ENCODE measurements at regions not wholly inside any gene's neighbourhood (a gene's known extent, or its start where the extent isn't known, plus 50 kb on each side); places are given as distances from the start of the nearest gene placed in this dataset.

DNA sequence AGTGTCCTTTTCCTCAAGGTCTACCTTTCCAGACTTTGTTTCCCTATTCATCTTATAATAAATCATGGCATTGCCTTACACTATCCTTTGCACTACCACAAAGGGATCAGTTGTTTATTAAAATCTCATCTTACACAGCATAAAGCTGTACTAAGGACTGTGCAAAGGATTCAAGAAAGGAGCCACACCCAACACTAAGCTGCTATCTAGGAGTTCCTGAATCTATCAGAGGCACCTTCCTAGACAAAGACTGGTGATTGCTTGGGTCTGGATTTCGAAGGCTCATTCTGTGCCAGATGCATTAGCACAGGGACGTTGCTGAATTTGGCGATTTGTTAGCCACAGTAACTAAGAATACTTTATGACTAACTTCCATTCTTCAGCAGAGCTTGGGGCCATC is 412.0 kb downstream of the NUP35 start:
- no peak overlapping the region for H3K27ac ChIP-seq
- no peaks in the 10 kb centered on the region for H3K9me3 ChIP-seq
- no peaks in the 10 kb centered on the region for H3K36me3 ChIP-seq
- intact Hi-C loops (cut with DNase I): no loop called here
- no peaks in the 10 kb centered on the region for H3K4me1 ChIP-seq
- TF ChIP-seq, protein P1, sequence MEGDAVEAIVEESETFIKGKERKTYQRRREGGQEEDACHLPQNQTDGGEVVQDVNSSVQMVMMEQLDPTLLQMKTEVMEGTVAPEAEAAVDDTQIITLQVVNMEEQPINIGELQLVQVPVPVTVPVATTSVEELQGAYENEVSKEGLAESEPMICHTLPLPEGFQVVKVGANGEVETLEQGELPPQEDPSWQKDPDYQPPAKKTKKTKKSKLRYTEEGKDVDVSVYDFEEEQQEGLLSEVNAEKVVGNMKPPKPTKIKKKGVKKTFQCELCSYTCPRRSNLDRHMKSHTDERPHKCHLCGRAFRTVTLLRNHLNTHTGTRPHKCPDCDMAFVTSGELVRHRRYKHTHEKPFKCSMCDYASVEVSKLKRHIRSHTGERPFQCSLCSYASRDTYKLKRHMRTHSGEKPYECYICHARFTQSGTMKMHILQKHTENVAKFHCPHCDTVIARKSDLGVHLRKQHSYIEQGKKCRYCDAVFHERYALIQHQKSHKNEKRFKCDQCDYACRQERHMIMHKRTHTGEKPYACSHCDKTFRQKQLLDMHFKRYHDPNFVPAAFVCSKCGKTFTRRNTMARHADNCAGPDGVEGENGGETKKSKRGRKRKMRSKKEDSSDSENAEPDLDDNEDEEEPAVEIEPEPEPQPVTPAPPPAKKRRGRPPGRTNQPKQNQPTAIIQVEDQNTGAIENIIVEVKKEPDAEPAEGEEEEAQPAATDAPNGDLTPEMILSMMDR (IDR thresholded peaks at IDR 0.05): no peak
- no peak for TF ChIP-seq POLR2A (IDR thresholded peaks at IDR 0.05)
- TF ChIP-seq POLR2AphosphoS5 (IDR thresholded peaks at IDR 0.05; ENCODE audit: insufficient read depth in 1 of 2, low read depth in 1 of 2): no peak
- H3K4me3 ChIP-seq: no peak overlapping the region
- DNase-seq (ENCODE audit: extremely low spot score in 2 of 2): no peak
- no peaks in the 10 kb centered on the region for H3K27me3 ChIP-seq

DNA sequence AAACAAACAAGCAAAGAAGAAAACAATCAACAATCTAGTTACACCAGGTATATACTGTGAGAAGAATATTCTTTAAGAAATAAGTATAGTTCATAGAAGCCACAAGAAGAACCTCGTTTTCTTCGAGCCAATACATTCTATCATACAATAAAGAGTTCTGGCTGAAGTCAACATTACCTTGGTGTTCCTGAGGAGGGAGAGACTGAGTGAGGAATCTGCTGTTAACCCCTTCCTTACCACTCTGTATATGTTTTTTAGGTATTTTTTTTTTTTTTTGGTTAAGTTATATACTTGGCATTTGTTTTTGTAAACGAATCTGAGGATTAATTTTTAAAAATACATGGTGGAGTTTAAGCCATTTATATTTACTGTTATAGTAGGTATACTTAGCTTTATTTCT is 412.5 kb downstream of the NUP35 start:
- H3K4me3 ChIP-seq: no peak overlapping the region
- no peak for DNase-seq (ENCODE audit: extremely low spot score in 2 of 2)
- no peaks in the 10 kb centered on the region for H3K36me3 ChIP-seq
- no peaks in the 10 kb centered on the region for H3K27me3 ChIP-seq
- TF ChIP-seq, protein P1 (IDR thresholded peaks at IDR 0.05): no peak
- no peak for TF ChIP-seq POLR2A (IDR thresholded peaks at IDR 0.05)
- TF ChIP-seq POLR2AphosphoS5 (IDR thresholded peaks at IDR 0.05; ENCODE audit: insufficient read depth in 1 of 2, low read depth in 1 of 2): no peak
- H3K9me3 ChIP-seq: no peaks in the 10 kb centered on the region
- intact Hi-C loops (cut with DNase I): no loop called here
- H3K27ac ChIP-seq: no peak overlapping the region
- H3K4me1 ChIP-seq: no peaks in the 10 kb centered on the region

DNA sequence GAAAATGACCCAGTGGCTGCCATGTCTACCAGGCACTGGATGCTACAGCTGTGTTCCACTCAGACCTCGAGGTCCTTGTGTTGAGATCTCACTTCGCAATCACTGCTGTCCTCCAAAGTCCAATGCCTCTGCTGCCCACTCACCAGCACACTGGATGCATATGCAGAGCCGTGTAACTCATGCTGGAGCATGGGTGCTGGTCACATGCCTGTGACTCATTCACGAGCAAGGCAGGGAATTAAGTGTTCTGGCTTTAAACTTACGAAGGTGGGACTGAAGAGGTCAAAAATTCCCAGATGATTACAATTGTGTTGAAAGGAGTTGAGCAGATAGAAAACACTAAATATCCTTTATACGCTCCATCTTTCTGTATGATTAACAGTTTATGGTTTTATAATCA is 417.5 kb downstream of the NUP35 start:
- H3K4me1 ChIP-seq: no peaks in the 10 kb centered on the region
- no peaks in the 10 kb centered on the region for H3K9me3 ChIP-seq
- H3K4me3 ChIP-seq: no peak overlapping the region
- no peaks in the 10 kb centered on the region for H3K27me3 ChIP-seq
- TF ChIP-seq, protein P1 (IDR thresholded peaks at IDR 0.05): no peak
- TF ChIP-seq POLR2A (IDR thresholded peaks at IDR 0.05) (no peak), POLR2AphosphoS5 (IDR thresholded peaks at IDR 0.05; ENCODE audit: insufficient read depth in 1 of 2, low read depth in 1 of 2) (no peak)
- intact Hi-C loops (cut with DNase I): no loop called here
- no peak overlapping the region for H3K27ac ChIP-seq
- no peaks in the 10 kb centered on the region for H3K36me3 ChIP-seq
- DNase-seq (ENCODE audit: extremely low spot score in 2 of 2): no peak

DNA sequence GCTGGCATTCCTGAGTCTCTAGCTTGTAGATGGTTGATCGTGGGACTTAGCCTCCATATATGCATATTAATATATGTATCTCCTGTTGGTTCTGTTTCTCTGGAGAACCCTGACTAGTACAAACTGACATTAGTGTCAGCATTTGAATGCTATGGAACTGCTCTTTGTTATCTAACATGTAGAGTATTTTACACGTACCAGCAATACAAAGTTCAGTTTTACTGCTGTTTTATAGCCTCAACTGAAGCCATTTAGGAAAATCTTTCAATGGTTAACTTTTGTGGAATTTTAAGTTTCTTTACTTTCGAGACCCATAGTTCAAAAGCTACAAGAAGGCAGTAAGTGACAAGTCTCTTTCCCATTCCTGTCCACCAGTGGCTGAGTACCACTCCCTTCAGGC is 418.4 kb downstream of the NUP35 start:
- Histone ChIP-seq H3K4me1 (no peaks in the 10 kb centered on the region), H3K9me3 (no peaks in the 10 kb centered on the region), H3K27me3 (no peaks in the 10 kb centered on the region), H3K36me3 (no peaks in the 10 kb centered on the region), H3K4me3 (no peak overlapping the region), H3K27ac (no peak overlapping the region)
- intact Hi-C loops (cut with DNase I): no loop called here
- TF ChIP-seq POLR2AphosphoS5 (IDR thresholded peaks at IDR 0.05; ENCODE audit: insufficient read depth in 1 of 2, low read depth in 1 of 2): no peak
- TF ChIP-seq POLR2A (IDR thresholded peaks at IDR 0.05): no peak
- TF ChIP-seq, protein P1 (IDR thresholded peaks at IDR 0.05): no peak
- DNase-seq (ENCODE audit: extremely low spot score in 2 of 2): no peak

DNA sequence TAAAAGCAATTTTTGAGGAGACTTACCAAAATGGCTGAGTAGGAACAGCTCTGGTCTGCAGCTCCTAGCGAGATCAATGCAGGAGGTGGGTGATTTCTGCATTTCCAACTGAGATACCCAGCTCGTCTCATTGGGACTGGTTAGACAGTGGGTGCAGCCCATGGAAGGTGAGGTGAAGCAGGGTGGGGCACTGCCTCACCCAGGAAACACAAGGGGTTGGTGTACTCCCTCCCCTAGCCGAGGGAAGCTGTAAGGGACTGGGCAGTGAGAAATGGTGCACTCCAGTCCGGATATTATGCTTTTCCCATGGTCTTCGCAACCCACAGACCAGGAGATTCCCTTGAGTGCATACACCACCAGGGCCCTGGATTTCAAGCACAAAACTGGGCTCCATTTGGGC is 419.0 kb downstream of the NUP35 start:
- H3K27me3 ChIP-seq: no peaks in the 10 kb centered on the region
- DNase-seq (ENCODE audit: extremely low spot score in 2 of 2): no peak
- H3K4me3 ChIP-seq: no peak overlapping the region
- intact Hi-C loops (cut with DNase I): no loop called here
- H3K4me1 ChIP-seq: no peaks in the 10 kb centered on the region
- no peak overlapping the region for H3K27ac ChIP-seq
- no peaks in the 10 kb centered on the region for H3K9me3 ChIP-seq
- no peaks in the 10 kb centered on the region for H3K36me3 ChIP-seq
- TF ChIP-seq, protein P1 (IDR thresholded peaks at IDR 0.05): no peak
- TF ChIP-seq POLR2AphosphoS5 (IDR thresholded peaks at IDR 0.05; ENCODE audit: insufficient read depth in 1 of 2, low read depth in 1 of 2) (no peak), POLR2A (IDR thresholded peaks at IDR 0.05) (no peak)

Data from vagina (tissue), 2 donors.